ENCODE measurements at regions not wholly inside any gene's neighbourhood (a gene's known extent, or its start where the extent isn't known, plus 50 kb on each side); places are given as distances from the start of the nearest gene placed in this dataset.

GRCh38 chr12:107375231-107375630 lies 281.9 kb upstream of the CRY1 start:
- Histone ChIP-seq H3K9me3 (ENCODE audit: low read length) (no peaks in the 10 kb centered on the region), H3K36me3 (replicated peaks in 1 of 2; ENCODE audit: control insufficient read depth in 1 of 2, insufficient read depth in 2 of 2, low read length in 2 of 2) (no peaks in the 10 kb centered on the region), H3K4me3 (replicated peaks in 1 of 3; ENCODE audit: insufficient read depth in 1 of 3, low read depth in 2 of 3, low read length in 3 of 3) (no peak overlapping the region), H2AFZ (ENCODE audit: low read length) (no peak overlapping the region), H3K9ac (ENCODE audit: insufficient read depth, low read depth, low read length) (no peak overlapping the region), H3K4me2 (ENCODE audit: low read depth, low read length) (no peak overlapping the region), H4K20me1 (ENCODE audit: insufficient read depth, low read length) (no peaks in the 10 kb centered on the region), H3K27ac (ENCODE audit: extremely low read length, insufficient read depth, low read length) (no peak overlapping the region), H3K4me1 (ENCODE audit: insufficient read depth, low read length) (peaks cover 52% of the 10 kb centered on the region), H3K79me2 (ENCODE audit: insufficient read depth, low read length) (peaks cover 2% of the 10 kb centered on the region), H3K27me3 (ENCODE audit: control insufficient read depth in 1 of 2, insufficient read depth in 2 of 2, low read length in 2 of 2) (0 out of 5 replicates have a peak, but pooled peaks cover 0 to 1% of the 10 kb centered on the region in 2 experiments)
- ChIA-PET CTCF (ENCODE audit: low intra/inter-chr PET ratio, low total read pairs) (no interaction called here), POLR2A (interaction anchor here (1.2 kb wide), 1 partner anchor 10 kb away, joined by 3 read pairs; no protein-coding TSS in a partner anchor)
- TF ChIP-seq ZNF205 (CRISPR knock-in tag; IDR thresholded peaks at IDR 0.05) (no peak), CREB1 (IDR thresholded peaks at IDR 0.05) (peak; percentile 71), CREB1 (CRISPR knock-in tag; IDR thresholded peaks at IDR 0.05) (no peak)
- DNase-seq (ENCODE audit: low spot score): no peak
- in situ Hi-C loops (cut with HindIII; ENCODE audit: extremely low pct_ligation_motif_present, low pct_unique_long_range_greater_than_20kb): no loop called here
- no TSS peak for BruUV-seq (replicated peaks)
- 69% methylated on average over 7 of the region's 8 CpGs for WGBS (ENCODE audit: low lambda C conversion rate)
- no peak for FAIRE-seq
- ATAC-seq: no peak
- intact Hi-C loops (cut with micrococcal nuclease; ENCODE audit: unreplicated experiment): no loop called here

DNA sequence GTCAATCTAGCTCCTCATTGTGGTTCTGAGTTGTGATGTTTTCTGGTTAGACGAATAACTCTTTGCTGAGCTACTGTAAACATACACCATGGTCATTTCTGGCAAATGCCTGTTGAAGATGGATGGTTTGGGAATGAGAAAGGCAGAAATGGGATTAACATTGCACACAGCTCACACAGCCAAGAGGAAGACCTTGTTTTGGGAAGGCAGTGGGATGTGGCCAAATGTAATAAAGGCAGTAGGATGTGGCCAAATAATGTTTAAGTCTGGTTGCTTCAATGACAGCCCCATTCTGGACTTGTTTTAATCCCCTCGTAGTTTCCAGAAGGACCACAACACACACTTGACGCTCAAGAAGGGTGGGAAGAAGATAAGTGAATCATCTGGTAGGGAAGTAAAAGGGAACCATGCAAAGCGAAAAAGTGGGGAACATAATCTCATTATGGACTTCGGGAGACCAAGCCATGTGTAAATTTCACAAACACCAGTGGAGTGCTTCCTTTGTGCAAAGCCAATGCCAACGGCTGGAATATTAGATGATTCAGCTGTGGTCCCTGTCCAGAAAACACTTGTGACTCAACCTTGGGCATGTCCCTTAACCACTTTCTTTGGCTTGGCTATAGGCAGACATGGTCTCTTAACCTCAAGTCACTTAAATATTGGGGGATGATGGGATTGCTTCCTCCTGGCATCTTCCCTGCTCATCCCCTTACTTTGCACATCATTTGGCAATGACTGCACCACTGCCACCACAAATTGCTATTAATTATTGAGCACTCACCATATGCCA lies 284.4 kb upstream of the CRY1 start:
- Histone ChIP-seq H3K4me1 (ENCODE audit: insufficient read depth, low read length) (peaks cover 56% of the 10 kb centered on the region), H2AFZ (ENCODE audit: low read length) (no peak overlapping the region), H3K27ac (ENCODE audit: extremely low read length, insufficient read depth, low read length) (no peak overlapping the region), H3K4me3 (replicated peaks in 1 of 3; ENCODE audit: insufficient read depth in 1 of 3, low read depth in 2 of 3, low read length in 3 of 3) (no peak overlapping the region), H3K79me2 (ENCODE audit: insufficient read depth, low read length) (peaks cover 8% of the 10 kb centered on the region), H4K20me1 (ENCODE audit: insufficient read depth, low read length) (no peaks in the 10 kb centered on the region), H3K9me3 (ENCODE audit: low read length) (no peaks in the 10 kb centered on the region), H3K4me2 (ENCODE audit: low read depth, low read length) (no peak overlapping the region), H3K36me3 (replicated peaks in 1 of 2; ENCODE audit: control insufficient read depth in 1 of 2, insufficient read depth in 2 of 2, low read length in 2 of 2) (no peaks in the 10 kb centered on the region), H3K9ac (ENCODE audit: insufficient read depth, low read depth, low read length) (no peak overlapping the region), H3K27me3 (ENCODE audit: control insufficient read depth in 1 of 2, insufficient read depth in 2 of 2, low read length in 2 of 2) (0 out of 5 replicates have a peak, but pooled peaks cover 0 to 1% of the 10 kb centered on the region in 2 experiments)
- ATAC-seq (no peak), DNase-seq (ENCODE audit: low spot score) (no peak), FAIRE-seq (no peak)
- in situ Hi-C loops (cut with HindIII; ENCODE audit: extremely low pct_ligation_motif_present, low pct_unique_long_range_greater_than_20kb) (no loop called here), intact Hi-C loops (cut with micrococcal nuclease; ENCODE audit: unreplicated experiment) (no loop called here)
- ChIA-PET CTCF (ENCODE audit: low intra/inter-chr PET ratio, low total read pairs) (no interaction called here), POLR2A (no interaction called here)
- WGBS (ENCODE audit: low lambda C conversion rate): 66% methylated on average over 6 of the region's 6 CpGs
- BruUV-seq (replicated peaks): no TSS peak
- TF ChIP-seq NRL (CRISPR knock-in tag; IDR thresholded peaks at IDR 0.05; ENCODE audit: borderline replicate concordance) (no peak), ZNF549 (CRISPR knock-in tag; IDR thresholded peaks at IDR 0.05) (no peak), SP5 (CRISPR knock-in tag; IDR thresholded peaks at IDR 0.05; ENCODE audit: borderline replicate concordance, low read depth) (no peak), ZNF629 (CRISPR knock-in tag; conservative IDR thresholded peaks at IDR 0.05) (no peak), ZNF607 (CRISPR knock-in tag; IDR thresholded peaks at IDR 0.05; ENCODE audit: borderline replicate concordance) (no peak), ZNF34 (CRISPR knock-in tag; IDR thresholded peaks at IDR 0.05; ENCODE audit: borderline replicate concordance) (no peak), PREB (CRISPR knock-in tag; IDR thresholded peaks at IDR 0.05) (no peak), ZNF7 (CRISPR knock-in tag; IDR thresholded peaks at IDR 0.05) (no peak), NCOA1 (CRISPR knock-in tag; IDR thresholded peaks at IDR 0.05) (no peak), ZNF615 (CRISPR knock-in tag; IDR thresholded peaks at IDR 0.05; ENCODE audit: borderline replicate concordance) (no peak), CTCF (CRISPR knock-in tag; IDR thresholded peaks at IDR 0.05) (no peak)
- TF ChIP-seq, protein P1, sequence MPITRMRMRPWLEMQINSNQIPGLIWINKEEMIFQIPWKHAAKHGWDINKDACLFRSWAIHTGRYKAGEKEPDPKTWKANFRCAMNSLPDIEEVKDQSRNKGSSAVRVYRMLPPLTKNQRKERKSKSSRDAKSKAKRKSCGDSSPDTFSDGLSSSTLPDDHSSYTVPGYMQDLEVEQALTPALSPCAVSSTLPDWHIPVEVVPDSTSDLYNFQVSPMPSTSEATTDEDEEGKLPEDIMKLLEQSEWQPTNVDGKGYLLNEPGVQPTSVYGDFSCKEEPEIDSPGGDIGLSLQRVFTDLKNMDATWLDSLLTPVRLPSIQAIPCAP (CRISPR knock-in tag; IDR thresholded peaks at IDR 0.05; ENCODE audit: low read depth): no peak
